ENCODE measurements at regions not wholly inside any gene's neighbourhood (a gene's known extent, or its start where the extent isn't known, plus 50 kb on each side); places are given as distances from the start of the nearest gene placed in this dataset.

GRCh38 chr1:98327220-98327861 is 334.2 kb upstream of the SNX7 start:
- TF ChIP-seq NBN (IDR thresholded peaks at IDR 0.05) = no peak
- no peak for TF ChIP-seq CTCF (IDR thresholded peaks at IDR 0.05 in 2 of 3, conservative IDR thresholded peaks at IDR 0.05 in 1 of 3; ENCODE audit: control insufficient read depth in 2 of 3, extremely low read depth in 1 of 3, insufficient read depth in 1 of 3, low read depth in 3 of 3, low read length in 3 of 3)
- TF ChIP-seq POLR2AphosphoS5 (IDR thresholded peaks at IDR 0.05; ENCODE audit: low read length) = no peak
- TF ChIP-seq YY1 (IDR thresholded peaks at IDR 0.05; ENCODE audit: low read depth, low read length) = no peak
- no peak for TF ChIP-seq TAF1 (IDR thresholded peaks at IDR 0.05; ENCODE audit: borderline replicate concordance, low read depth, low read length)
- TF ChIP-seq SUZ12 (IDR thresholded peaks at IDR 0.05; ENCODE audit: unreplicated experiment) = no peak
- TF ChIP-seq EP300 (IDR thresholded peaks at IDR 0.05; ENCODE audit: borderline replicate concordance in 1 of 2, control insufficient read depth in 1 of 2, low read depth in 2 of 2, low read length in 2 of 2) = no peak
- TF ChIP-seq MYC (IDR thresholded peaks at IDR 0.05; ENCODE audit: insufficient read depth, insufficient read length, insufficient replicate concordance, low read length, severe bottlenecking) = no peak
- no peak for TF ChIP-seq CEBPB (IDR thresholded peaks at IDR 0.05; ENCODE audit: borderline replicate concordance in 1 of 2, low read depth in 2 of 2, low read length in 2 of 2)
- no peak for TF ChIP-seq ZNF24 (IDR thresholded peaks at IDR 0.05)
- TF ChIP-seq KDM1A (IDR thresholded peaks at IDR 0.05; ENCODE audit: borderline replicate concordance) = no peak

All from GM12878 (cell line).